ENCODE measurements at regions not wholly inside any gene's neighbourhood (a gene's known extent, or its start where the extent isn't known, plus 50 kb on each side); places are given as distances from the start of the nearest gene placed in this dataset.

DNA sequence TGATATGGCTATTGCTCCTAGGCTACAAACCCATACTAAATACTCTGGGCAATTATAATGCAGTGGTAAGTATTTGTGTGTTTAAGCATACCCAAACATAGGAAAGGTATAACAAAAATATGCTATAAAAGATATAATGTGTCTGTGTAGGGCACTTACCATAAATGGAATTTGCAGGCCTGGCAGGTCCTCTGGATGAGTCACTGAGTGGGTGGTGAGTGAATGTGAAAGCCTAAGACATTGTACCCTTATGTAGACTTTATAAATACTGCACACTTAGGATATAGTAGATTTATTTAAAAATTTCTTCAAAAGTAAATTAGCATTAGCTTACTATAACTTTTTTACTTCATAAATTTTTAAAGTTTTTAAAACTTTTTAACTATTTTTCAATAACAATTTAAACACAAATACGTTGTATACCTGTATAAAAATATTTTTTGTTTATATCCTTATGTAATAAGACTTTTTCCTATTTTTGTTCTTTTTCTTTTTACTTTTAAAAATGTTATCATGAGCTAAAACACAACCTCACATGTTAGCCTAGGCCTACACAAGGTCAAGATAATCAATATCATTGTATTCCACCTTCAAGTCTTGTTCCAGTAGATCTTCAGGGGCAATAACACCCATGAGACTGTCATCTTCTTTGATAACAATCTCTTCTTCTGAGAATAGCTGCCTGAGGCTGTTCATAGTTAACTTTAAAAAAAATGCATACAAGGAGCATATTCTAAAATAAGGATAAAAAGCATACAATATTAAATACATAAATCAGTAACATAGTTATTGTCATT lies 306.3 kb upstream of the RGS18 start (continued):
- TF ChIP-seq, protein P1, sequence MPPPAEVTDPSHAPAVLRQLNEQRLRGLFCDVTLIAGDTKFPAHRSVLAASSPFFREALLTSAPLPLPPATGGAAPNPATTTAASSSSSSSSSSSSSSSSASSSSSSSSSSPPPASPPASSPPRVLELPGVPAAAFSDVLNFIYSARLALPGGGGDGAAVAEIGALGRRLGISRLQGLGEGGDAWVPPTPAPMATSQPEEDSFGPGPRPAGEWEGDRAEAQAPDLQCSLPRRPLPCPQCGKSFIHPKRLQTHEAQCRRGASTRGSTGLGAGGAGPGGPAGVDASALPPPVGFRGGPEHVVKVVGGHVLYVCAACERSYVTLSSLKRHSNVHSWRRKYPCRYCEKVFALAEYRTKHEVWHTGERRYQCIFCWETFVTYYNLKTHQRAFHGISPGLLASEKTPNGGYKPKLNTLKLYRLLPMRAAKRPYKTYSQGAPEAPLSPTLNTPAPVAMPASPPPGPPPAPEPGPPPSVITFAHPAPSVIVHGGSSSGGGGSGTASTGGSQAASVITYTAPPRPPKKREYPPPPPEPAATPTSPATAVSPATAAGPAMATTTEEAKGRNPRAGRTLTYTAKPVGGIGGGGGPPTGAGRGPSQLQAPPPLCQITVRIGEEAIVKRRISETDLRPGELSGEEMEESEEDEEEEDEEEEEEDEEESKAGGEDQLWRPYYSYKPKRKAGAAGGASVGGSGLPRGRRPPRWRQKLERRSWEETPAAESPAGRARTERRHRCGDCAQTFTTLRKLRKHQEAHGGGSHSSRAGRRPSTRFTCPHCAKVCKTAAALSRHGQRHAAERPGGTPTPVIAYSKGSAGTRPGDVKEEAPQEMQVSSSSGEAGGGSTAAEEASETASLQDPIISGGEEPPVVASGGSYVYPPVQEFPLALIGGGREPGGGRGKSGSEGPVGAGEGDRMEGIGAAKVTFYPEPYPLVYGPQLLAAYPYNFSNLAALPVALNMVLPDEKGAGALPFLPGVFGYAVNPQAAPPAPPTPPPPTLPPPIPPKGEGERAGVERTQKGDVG (CRISPR knock-in tag; IDR thresholded peaks at IDR 0.05) = no peak
- TF ChIP-seq ATF3 (IDR thresholded peaks at IDR 0.05; ENCODE audit: borderline replicate concordance, extremely low read depth, low read depth, low read length) (no peak), JUND (IDR thresholded peaks at IDR 0.05; ENCODE audit: low read depth, low read length) (no peak)

GRCh38 chr1:191852907-191853306 lies 305.4 kb upstream of the RGS18 start:
- ChIA-PET POLR2A (no interaction called here), RAD21 (ENCODE audit: unreplicated experiment) (no interaction called here), SMC1A (ENCODE audit: uncharacterized antibody, unreplicated experiment) (no interaction called here), CTCF (interaction anchor here (1.2 kb wide), 1 partner anchor 11 kb away, joined by 3 read pairs; no protein-coding TSS in a partner anchor)
- ATAC-seq (no peak), FAIRE-seq (no peak), DNase-seq (ENCODE audit: low read depth, low spot score) (no peak)
- no peaks in the 10 kb centered on the region for H3K36me3 ChIP-seq (ENCODE audit: control insufficient read depth in 2 of 2, insufficient read depth in 2 of 2, low read length in 1 of 2)
- 7% methylated on average over 1 of the region's 1 CpG for WGBS (ENCODE audit: insufficient coverage, insufficient replicate concordance, low lambda C conversion rate, missing lambda C conversion rate)
- in situ Hi-C loops (cut with MboI) (no loop called here), intact Hi-C loops (cut with micrococcal nuclease; ENCODE audit: unreplicated experiment) (no loop called here)
- no peak overlapping the region for H3K9ac ChIP-seq (ENCODE audit: control insufficient read depth, insufficient read depth, low read length)
- no peak overlapping the region for H3K4me3 ChIP-seq
- no peaks in the 10 kb centered on the region for H4K20me1 ChIP-seq (ENCODE audit: control insufficient read depth, insufficient read depth)
- H3K79me2 ChIP-seq (ENCODE audit: control insufficient read depth, insufficient read depth, low read length) = no peaks in the 10 kb centered on the region
- H3K4me2 ChIP-seq (ENCODE audit: control insufficient read depth, insufficient read depth) = no peak overlapping the region
- TF ChIP-seq CHD4 (IDR thresholded peaks at IDR 0.05) (no peak), NR2C1 (IDR thresholded peaks at IDR 0.05) (no peak), YBX1 (IDR thresholded peaks at IDR 0.05) (no peak), NFXL1 (IDR thresholded peaks at IDR 0.05; ENCODE audit: borderline replicate concordance) (no peak), CEBPB (IDR thresholded peaks at IDR 0.05; ENCODE audit: borderline replicate concordance in 1 of 2, low read depth in 2 of 2, low read length in 2 of 2) (no peak), FOS (IDR thresholded peaks at IDR 0.05; ENCODE audit: borderline replicate concordance, extremely low read depth, insufficient read length) (no peak), SIX5 (IDR thresholded peaks at IDR 0.05; ENCODE audit: low read depth, low read length, severe bottlenecking) (no peak), SIN3A (IDR thresholded peaks at IDR 0.05; ENCODE audit: low read depth, low read length) (no peak), HDAC6 (IDR thresholded peaks at IDR 0.05; ENCODE audit: unreplicated experiment) (no peak)
- TF ChIP-seq, protein P2, sequence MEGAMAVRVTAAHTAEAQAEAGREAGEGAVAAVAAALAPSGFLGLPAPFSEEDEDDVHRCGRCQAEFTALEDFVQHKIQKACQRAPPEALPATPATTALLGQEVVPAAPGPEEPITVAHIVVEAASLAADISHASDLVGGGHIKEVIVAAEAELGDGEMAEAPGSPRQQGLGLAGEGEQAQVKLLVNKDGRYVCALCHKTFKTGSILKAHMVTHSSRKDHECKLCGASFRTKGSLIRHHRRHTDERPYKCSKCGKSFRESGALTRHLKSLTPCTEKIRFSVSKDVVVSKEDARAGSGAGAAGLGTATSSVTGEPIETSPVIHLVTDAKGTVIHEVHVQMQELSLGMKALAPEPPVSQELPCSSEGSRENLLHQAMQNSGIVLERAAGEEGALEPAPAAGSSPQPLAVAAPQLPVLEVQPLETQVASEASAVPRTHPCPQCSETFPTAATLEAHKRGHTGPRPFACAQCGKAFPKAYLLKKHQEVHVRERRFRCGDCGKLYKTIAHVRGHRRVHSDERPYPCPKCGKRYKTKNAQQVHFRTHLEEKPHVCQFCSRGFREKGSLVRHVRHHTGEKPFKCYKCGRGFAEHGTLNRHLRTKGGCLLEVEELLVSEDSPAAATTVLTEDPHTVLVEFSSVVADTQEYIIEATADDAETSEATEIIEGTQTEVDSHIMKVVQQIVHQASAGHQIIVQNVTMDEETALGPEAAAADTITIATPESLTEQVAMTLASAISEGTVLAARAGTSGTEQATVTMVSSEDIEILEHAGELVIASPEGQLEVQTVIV (IDR thresholded peaks at IDR 0.05; ENCODE audit: borderline replicate concordance, partially characterized antibody) = no peak
- TF ChIP-seq, protein P3, sequence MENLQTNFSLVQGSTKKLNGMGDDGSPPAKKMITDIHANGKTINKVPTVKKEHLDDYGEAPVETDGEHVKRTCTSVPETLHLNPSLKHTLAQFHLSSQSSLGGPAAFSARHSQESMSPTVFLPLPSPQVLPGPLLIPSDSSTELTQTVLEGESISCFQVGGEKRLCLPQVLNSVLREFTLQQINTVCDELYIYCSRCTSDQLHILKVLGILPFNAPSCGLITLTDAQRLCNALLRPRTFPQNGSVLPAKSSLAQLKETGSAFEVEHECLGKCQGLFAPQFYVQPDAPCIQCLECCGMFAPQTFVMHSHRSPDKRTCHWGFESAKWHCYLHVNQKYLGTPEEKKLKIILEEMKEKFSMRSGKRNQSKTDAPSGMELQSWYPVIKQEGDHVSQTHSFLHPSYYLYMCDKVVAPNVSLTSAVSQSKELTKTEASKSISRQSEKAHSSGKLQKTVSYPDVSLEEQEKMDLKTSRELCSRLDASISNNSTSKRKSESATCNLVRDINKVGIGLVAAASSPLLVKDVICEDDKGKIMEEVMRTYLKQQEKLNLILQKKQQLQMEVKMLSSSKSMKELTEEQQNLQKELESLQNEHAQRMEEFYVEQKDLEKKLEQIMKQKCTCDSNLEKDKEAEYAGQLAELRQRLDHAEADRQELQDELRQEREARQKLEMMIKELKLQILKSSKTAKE (IDR thresholded peaks at IDR 0.05; ENCODE audit: low read depth, poor library complexity, severe bottlenecking) = no peak
- no TSS peak for BruUV-seq (replicated peaks)
- no peaks in the 10 kb centered on the region for H3K27me3 ChIP-seq (replicated peaks in 1 of 2; ENCODE audit: control insufficient read depth in 2 of 2, insufficient read depth in 2 of 2, low read length in 1 of 2)
- H3K27ac ChIP-seq (ENCODE audit: control insufficient read depth, insufficient read depth) = no peak overlapping the region
- H3K9me3 ChIP-seq (replicated peaks; ENCODE audit: control insufficient read depth, insufficient read depth, low read length) = no peaks in the 10 kb centered on the region
- H3K4me1 ChIP-seq (ENCODE audit: control insufficient read depth, insufficient read depth, low read length) = no peaks in the 10 kb centered on the region
- no peak overlapping the region for H2AFZ ChIP-seq (ENCODE audit: control insufficient read depth, low read depth, low read length)

Data from GM12878 (cell line).